Endometrium (tissue), 2 donors: ENCODE measurements at regions not wholly inside any gene's neighbourhood (a gene's known extent, or its start where the extent isn't known, plus 50 kb on each side); places are given as distances from the start of the nearest gene placed in this dataset.
A peak's percentile ranks its signal among the peaks of the same experiment; 100 is the strongest.

ENCODE experiments used
- FAIRE-seq: peaks from 2 replicates; lab custom pipeline; 2012; peaks lifted over from hg19 to GRCh38; lab: Jason Lieb, UNC
- donor health status: control.
- donor health status: control.

GRCh38 chr21:38885909-38886308 lies 80.2 kb downstream of the ETS2 start:
- FAIRE-seq: no peak

- no peak for FAIRE-seq
Measured at GRCh38 chr21:38884440-38884839, 78.7 kb downstream of the ETS2 start.

- FAIRE-seq: no peak
Measured at GRCh38 chr21:38883142-38883541, 77.4 kb downstream of the ETS2 start.

GRCh38 chr21:38881131-38881530 lies 75.4 kb downstream of the ETS2 start:
- FAIRE-seq: peak; percentile 100

- no peak for FAIRE-seq
Measured at GRCh38 chr21:38880577-38880966, 74.8 kb downstream of the ETS2 start.

GRCh38 chr21:38879912-38880576 lies 74.3 kb downstream of the ETS2 start:
- peak; percentile 73 for FAIRE-seq

- no peak for FAIRE-seq
Measured at GRCh38 chr21:38878379-38879179, 72.8 kb downstream of the ETS2 start.

- no peak for FAIRE-seq
Measured at GRCh38 chr21:38875694-38876492, 70.2 kb downstream of the ETS2 start.
